ENCODE measurements at regions not wholly inside any gene's neighbourhood (a gene's known extent, or its start where the extent isn't known, plus 50 kb on each side); places are given as distances from the start of the nearest gene placed in this dataset.
A peak's percentile ranks its signal among the peaks of the same experiment; 100 is the strongest.

DNA sequence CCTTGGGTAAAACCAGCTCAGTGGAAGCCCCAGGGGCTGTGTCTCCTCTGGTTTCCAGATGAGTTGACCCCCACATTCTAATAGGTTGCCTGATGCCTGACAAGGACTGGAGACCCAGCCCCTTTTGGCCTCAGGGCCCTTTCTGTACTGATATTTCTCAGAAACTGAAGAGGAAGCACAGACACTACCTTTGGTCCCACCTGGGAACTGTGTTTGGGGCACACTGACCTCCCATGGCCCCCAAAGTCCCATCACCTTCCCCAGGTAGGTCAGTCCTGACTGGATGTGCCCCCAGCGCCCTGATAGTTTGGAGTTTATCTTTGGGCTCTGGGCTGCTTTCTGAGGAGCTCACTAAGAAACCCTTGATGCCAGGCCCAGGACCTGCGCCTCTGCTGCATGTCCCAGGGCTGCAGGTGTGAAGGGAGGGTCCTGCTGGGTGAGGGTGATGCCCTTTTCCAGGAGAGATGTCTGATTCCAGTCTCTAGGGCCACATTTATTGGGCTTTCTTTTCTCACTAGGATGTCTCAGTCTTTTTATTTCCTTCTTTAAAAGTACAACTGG, 106.7 kb downstream of the GGTLC2 start:
- H3K4me3 ChIP-seq (replicated peaks; ENCODE audit: low read depth, low read length): no peak overlapping the region
- no peaks in the 10 kb centered on the region for H3K27me3 ChIP-seq (replicated peaks; ENCODE audit: control insufficient read depth, insufficient read depth, low read length)
- DNase-seq (ENCODE audit: extremely low read depth, insufficient read length): no peak
- no peaks in the 10 kb centered on the region for H3K36me3 ChIP-seq (ENCODE audit: control insufficient read depth, insufficient read depth, low read length)
- TF ChIP-seq, protein P1, sequence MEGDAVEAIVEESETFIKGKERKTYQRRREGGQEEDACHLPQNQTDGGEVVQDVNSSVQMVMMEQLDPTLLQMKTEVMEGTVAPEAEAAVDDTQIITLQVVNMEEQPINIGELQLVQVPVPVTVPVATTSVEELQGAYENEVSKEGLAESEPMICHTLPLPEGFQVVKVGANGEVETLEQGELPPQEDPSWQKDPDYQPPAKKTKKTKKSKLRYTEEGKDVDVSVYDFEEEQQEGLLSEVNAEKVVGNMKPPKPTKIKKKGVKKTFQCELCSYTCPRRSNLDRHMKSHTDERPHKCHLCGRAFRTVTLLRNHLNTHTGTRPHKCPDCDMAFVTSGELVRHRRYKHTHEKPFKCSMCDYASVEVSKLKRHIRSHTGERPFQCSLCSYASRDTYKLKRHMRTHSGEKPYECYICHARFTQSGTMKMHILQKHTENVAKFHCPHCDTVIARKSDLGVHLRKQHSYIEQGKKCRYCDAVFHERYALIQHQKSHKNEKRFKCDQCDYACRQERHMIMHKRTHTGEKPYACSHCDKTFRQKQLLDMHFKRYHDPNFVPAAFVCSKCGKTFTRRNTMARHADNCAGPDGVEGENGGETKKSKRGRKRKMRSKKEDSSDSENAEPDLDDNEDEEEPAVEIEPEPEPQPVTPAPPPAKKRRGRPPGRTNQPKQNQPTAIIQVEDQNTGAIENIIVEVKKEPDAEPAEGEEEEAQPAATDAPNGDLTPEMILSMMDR (IDR thresholded peaks at IDR 0.05; ENCODE audit: insufficient read depth, low read length, poor library complexity, severe bottlenecking): no peak

DNA sequence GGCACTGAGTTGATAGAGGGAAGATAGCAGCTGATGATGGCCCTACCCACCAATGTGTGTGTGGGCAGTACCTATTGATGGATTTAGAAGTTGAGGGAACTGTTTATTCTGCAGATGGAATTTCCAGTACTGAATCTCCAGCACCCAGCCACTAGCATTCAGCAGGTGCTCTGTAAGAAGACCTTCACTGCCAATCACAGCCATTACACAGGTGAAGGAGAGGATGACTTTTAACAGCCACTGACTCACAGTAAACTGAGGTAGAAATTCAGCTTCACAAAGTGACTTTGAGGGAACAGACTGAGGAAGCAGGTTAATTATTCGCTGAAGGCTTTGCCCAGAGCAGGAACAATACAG, 107.8 kb downstream of the GGTLC2 start:
- Histone ChIP-seq H3K36me3 (ENCODE audit: control insufficient read depth, insufficient read depth, low read length) (no peaks in the 10 kb centered on the region), H3K4me3 (replicated peaks; ENCODE audit: low read depth, low read length) (no peak overlapping the region), H3K27me3 (replicated peaks; ENCODE audit: control insufficient read depth, insufficient read depth, low read length) (no peaks in the 10 kb centered on the region)
- TF ChIP-seq, protein P1 (IDR thresholded peaks at IDR 0.05; ENCODE audit: insufficient read depth, low read length, poor library complexity, severe bottlenecking): no peak
- no peak for DNase-seq (ENCODE audit: extremely low read depth, insufficient read length)

DNA sequence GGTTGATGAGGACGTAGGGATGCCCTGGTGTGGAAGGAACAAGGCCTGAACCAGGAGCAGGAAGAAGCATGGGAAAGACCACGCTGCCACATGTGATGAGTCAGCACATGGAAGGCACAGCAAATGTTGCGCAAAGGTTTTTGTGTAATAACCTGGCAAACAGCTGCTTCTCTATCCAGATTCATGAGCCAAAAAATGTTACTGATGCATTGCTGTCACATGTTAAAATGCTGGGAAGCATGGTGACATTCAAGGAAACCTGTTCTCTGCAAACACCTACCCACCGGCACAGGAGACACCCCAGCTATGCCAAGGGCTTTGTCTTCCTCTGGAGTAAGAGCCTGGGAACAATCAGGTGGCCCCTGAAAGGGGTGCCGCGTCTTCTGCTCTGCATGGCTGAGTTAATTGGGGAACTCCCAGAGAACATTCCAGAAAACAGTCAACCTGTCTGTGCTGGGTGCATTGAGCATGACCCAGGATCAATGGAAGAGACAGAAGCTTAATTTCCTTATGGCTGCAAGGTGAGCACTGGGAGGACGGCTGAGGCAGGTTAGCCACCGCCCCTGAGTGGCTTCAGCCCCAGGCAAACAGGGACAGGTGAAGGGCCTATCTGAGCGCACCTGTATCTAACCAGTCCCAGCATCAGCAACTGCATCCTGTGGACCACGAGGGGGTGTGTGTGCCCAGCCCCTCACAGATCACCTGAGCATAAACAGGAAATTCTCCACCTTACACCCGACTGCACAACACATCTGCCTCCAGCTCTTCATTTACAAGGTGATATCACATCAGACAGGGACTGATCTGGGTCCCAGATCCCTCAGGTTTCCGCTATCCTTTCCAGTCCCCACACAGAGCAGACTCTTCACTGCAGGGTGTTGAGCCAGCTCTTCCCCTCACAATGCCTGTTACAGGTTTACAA, 108.4 kb downstream of the GGTLC2 start:
- TF ChIP-seq, protein P1 (IDR thresholded peaks at IDR 0.05; ENCODE audit: insufficient read depth, low read length, poor library complexity, severe bottlenecking): no peak
- no peak for DNase-seq (ENCODE audit: extremely low read depth, insufficient read length)
- no peaks in the 10 kb centered on the region for H3K36me3 ChIP-seq (ENCODE audit: control insufficient read depth, insufficient read depth, low read length)
- no peak overlapping the region for H3K4me3 ChIP-seq (replicated peaks; ENCODE audit: low read depth, low read length)
- H3K27me3 ChIP-seq (replicated peaks; ENCODE audit: control insufficient read depth, insufficient read depth, low read length): no peaks in the 10 kb centered on the region

DNA sequence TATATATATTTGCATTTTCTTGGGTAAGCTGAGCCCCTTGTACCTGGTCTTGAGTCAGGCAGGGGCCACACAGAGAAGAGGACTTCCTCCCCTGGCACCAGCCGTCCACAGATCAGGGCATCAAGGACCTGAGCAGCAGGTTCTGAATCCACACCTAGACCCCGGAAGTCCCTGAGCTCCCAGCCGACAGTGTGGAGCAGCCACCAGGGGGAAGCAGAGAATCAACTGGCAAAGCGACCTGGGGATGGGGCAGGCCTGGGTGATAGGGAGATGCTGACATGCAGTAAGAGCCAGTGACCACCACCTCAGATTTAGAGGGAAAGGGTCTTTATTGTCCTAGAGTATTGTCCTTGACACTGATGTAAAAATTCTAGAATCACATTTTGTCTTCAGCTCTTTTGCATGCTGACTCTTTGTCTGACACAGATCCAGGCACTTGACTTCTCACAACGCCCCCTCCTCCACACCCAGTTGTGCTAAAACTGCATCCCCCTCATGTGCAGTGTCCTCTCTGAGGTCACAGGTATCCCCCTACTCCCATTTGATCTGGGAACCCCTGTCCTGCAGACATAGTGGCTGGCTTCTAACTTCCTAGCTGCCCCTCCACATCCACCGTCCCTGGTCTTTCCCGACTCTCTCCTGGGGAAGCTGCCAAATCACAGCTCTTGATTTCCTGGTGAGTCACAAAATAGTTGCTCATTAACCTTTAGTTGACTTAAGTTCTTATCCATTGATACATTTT, 109.3 kb downstream of the GGTLC2 start:
- DNase-seq (ENCODE audit: extremely low read depth, insufficient read length): peak; percentile 31
- Histone ChIP-seq H3K4me3 (replicated peaks; ENCODE audit: low read depth, low read length) (no peak overlapping the region), H3K36me3 (ENCODE audit: control insufficient read depth, insufficient read depth, low read length) (no peaks in the 10 kb centered on the region), H3K27me3 (replicated peaks; ENCODE audit: control insufficient read depth, insufficient read depth, low read length) (no peaks in the 10 kb centered on the region)
- TF ChIP-seq, protein P1 (IDR thresholded peaks at IDR 0.05; ENCODE audit: insufficient read depth, low read length, poor library complexity, severe bottlenecking): peak; percentile 79

DNA sequence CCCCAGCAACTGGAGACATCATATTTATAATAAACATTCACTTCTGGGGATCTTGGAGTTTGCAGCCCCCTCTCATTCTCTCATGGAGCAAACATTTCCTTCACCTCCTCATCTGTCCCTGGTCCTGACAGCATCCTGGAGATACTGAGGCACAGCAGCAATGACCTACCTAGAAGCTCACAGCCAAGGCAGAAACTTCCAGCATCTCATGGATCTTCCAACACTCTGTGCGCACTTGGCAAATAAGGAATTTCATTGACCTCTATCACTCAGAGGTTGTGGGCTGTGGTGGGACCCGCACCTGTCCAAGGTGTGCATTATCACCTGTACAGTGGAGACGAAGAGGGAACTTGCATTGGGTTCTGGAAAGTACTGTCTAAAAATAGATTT, 109.8 kb downstream of the GGTLC2 start:
- Histone ChIP-seq H3K27me3 (replicated peaks; ENCODE audit: control insufficient read depth, insufficient read depth, low read length) (no peaks in the 10 kb centered on the region), H3K4me3 (replicated peaks; ENCODE audit: low read depth, low read length) (no peak overlapping the region), H3K36me3 (ENCODE audit: control insufficient read depth, insufficient read depth, low read length) (no peaks in the 10 kb centered on the region)
- no peak for DNase-seq (ENCODE audit: extremely low read depth, insufficient read length)
- TF ChIP-seq, protein P1 (IDR thresholded peaks at IDR 0.05; ENCODE audit: insufficient read depth, low read length, poor library complexity, severe bottlenecking): no peak
